GM12873 (cell line): ENCODE measurements at regions not wholly inside any gene's neighbourhood (a gene's known extent, or its start where the extent isn't known, plus 50 kb on each side); places are given as distances from the start of the nearest gene placed in this dataset.

Experiments
- TF ChIP-seq, protein P1 (sequence below): IDR thresholded peaks from 2 replicates; pipeline ENCODE4 v1.5.1; 2012; ENCODE audit warnings: low read depth, mild to moderate bottlenecking, moderate library complexity, low read length, control low read depth; ENCODE audit not compliant: insufficient read depth; ENCODE audit errors: missing control alignments

GRCh38 chr12:90489141-90489540 is 465.8 kb downstream of the CCER1 start:
- TF ChIP-seq, protein P1, sequence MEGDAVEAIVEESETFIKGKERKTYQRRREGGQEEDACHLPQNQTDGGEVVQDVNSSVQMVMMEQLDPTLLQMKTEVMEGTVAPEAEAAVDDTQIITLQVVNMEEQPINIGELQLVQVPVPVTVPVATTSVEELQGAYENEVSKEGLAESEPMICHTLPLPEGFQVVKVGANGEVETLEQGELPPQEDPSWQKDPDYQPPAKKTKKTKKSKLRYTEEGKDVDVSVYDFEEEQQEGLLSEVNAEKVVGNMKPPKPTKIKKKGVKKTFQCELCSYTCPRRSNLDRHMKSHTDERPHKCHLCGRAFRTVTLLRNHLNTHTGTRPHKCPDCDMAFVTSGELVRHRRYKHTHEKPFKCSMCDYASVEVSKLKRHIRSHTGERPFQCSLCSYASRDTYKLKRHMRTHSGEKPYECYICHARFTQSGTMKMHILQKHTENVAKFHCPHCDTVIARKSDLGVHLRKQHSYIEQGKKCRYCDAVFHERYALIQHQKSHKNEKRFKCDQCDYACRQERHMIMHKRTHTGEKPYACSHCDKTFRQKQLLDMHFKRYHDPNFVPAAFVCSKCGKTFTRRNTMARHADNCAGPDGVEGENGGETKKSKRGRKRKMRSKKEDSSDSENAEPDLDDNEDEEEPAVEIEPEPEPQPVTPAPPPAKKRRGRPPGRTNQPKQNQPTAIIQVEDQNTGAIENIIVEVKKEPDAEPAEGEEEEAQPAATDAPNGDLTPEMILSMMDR, result no peak

DNA sequence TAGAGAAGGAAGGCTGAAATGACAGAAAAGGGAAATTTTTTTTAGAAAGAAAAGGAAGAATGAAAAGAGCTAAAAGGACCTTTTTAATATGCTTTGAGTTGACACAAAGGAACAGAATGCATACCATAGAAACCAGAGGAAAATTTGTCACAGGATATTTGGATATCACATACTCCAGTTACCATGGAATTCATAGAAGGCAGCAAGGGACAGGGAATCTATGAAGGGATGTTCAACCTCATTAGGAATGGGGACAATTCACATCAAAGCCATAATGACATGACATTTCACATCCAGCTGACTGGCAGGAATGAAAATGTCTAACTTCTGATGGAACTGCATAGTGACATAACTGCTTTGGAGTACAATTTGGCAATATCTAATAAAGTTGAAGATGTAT is 469.4 kb downstream of the CCER1 start:
- TF ChIP-seq, protein P1, result no peak

DNA sequence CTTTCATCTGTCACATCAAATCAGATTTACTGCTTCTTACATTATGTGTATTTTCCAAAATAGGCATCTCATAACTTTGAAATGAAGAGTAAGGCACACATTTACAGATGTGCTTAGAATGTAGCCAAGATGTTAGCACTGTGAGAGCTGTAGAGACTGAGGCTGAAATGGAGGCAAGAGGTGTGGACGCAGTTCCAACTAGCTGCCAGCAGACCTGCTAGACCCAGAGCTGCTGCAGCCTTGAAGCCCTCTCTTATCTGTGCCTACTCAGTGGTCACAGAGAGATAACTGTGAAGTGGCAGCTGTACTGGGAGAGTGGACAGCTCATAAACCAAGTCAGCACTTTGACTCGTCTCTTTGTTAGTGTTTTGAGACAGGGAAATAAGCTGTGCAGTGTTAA is 470.9 kb downstream of the CCER1 start:
- TF ChIP-seq, protein P1, result no peak

DNA sequence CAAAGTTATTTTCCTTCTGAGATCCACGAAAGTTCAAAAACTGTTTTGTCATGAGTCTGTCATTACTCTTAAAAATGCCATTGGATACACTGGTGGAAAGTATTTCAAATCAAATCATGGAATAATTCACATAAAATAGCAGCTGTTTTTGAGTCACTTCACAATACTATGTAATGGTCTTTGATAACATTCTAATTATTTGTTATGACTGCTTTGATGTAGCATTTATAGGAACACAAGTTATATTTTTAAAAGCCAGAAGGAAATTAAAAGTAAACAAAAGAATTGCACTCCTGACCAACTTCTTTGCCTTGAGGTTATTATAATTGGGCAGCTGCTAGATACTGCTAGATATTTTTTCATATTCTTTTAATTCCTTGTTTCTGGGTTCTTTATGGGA is 473.2 kb downstream of the CCER1 start:
- TF ChIP-seq, protein P1, result no peak

DNA sequence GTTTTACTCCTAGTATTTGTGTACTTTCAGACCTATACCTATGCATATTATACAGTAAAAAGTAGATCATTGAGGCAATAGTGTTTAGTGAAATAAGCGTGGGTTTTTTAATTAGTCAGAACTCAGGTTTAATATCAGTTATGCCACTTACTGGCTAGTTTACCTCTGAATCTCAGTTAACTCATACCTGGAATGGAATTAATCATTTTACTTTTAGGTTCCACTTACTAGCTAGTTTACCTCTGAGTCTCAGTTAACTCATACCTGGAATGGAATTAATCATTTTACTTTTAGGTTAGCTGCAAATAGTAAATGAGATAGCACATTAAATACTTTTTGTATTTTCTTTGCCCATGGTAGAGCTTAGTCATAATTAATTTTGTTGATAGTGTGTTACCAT is 475.7 kb downstream of the CCER1 start:
- TF ChIP-seq, protein P1, result no peak

GRCh38 chr12:90473831-90474230 is 481.1 kb downstream of the CCER1 start:
- TF ChIP-seq, protein P1, result no peak

- TF ChIP-seq, protein P1, result no peak
These were observed 494.3 kb downstream of the CCER1 start for GRCh38 chr12:90460681-90461080.
